Bone marrow (tissue), 2 donors: ENCODE measurements at regions not wholly inside any gene's neighbourhood (a gene's known extent, or its start where the extent isn't known, plus 50 kb on each side); places are given as distances from the start of the nearest gene placed in this dataset.

ENCODE experiments used
- DNase-seq, 2 donors: peaks; one replicate each; lab custom pipeline; 2025; lab: John Stamatoyannopoulos, UW

GRCh38 chr9:91042024-91042423 is 240.4 kb downstream of the SYK start:
- no peak for DNase-seq

GRCh38 chr9:91042541-91042940 is 240.9 kb downstream of the SYK start:
- DNase-seq, result no peak

GRCh38 chr9:91043056-91043810 is 241.6 kb downstream of the SYK start:
- no peak for DNase-seq

GRCh38 chr9:91043811-91044175 is 242.2 kb downstream of the SYK start:
- no peak for DNase-seq

GRCh38 chr9:91044354-91044753 is 242.7 kb downstream of the SYK start:
- DNase-seq, result no peak

GRCh38 chr9:91045041-91045440 is 243.4 kb downstream of the SYK start:
- no peak for DNase-seq

- DNase-seq, result no peak
Observed at GRCh38 chr9:91047529-91047928, 245.9 kb downstream of the SYK start.

GRCh38 chr9:91047993-91048607 is 246.5 kb downstream of the SYK start:
- DNase-seq, result no peak

- DNase-seq, result no peak
Observed at GRCh38 chr9:91048749-91049148, 247.1 kb downstream of the SYK start.

- no peak for DNase-seq
Observed at GRCh38 chr9:91053824-91054223, 252.2 kb downstream of the SYK start.

- no peak for DNase-seq
Observed at GRCh38 chr9:91055845-91056244, 254.2 kb downstream of the SYK start.

GRCh38 chr9:91056486-91056885 is 254.9 kb downstream of the SYK start:
- no peak for DNase-seq

- no peak for DNase-seq
Observed at GRCh38 chr9:91056917-91057316, 255.3 kb downstream of the SYK start.

GRCh38 chr9:91059713-91060112 is 258.1 kb downstream of the SYK start:
- DNase-seq, result no peak

GRCh38 chr9:91060520-91061343 is 259.1 kb downstream of the SYK start:
- DNase-seq, result no peak

GRCh38 chr9:91061506-91061905 is 259.9 kb downstream of the SYK start:
- no peak for DNase-seq

- no peak for DNase-seq
Observed at GRCh38 chr9:91062281-91062680, 260.7 kb downstream of the SYK start.

GRCh38 chr9:91063471-91063870 is 261.9 kb downstream of the SYK start:
- no peak for DNase-seq

- no peak for DNase-seq
Observed at GRCh38 chr9:91065231-91066041, 263.8 kb downstream of the SYK start.

GRCh38 chr9:91066042-91066415 is 264.4 kb downstream of the SYK start:
- DNase-seq, result no peak

- DNase-seq, result no peak
Observed at GRCh38 chr9:91066856-91067255, 265.2 kb downstream of the SYK start.

- no peak for DNase-seq
Observed at GRCh38 chr9:91067306-91067860, 265.8 kb downstream of the SYK start.
